NT2/D1 (cell line): ENCODE measurements at regions not wholly inside any gene's neighbourhood (a gene's known extent, or its start where the extent isn't known, plus 50 kb on each side); places are given as distances from the start of the nearest gene placed in this dataset.

Experiments
- SUZ12 ChIP-seq: IDR thresholded peaks from 2 replicates; pipeline ENCODE4 v1.6.1; 2011; ENCODE audit not compliant: insufficient read length, insufficient read depth; ENCODE audit errors: extremely low read depth
- ZNF274 ChIP-seq: IDR thresholded peaks from 2 replicates; pipeline ENCODE4 v1.6.1; 2011; ENCODE audit warnings: mild to moderate bottlenecking, low read depth, low read length

- TF ChIP-seq SUZ12 (no peak), ZNF274 (no peak)
These were observed 76.0 kb downstream of the ACTBL2 start for GRCh38 chr5:57406641-57407040.
